ENCODE measurements at regions not wholly inside any gene's neighbourhood (a gene's known extent, or its start where the extent isn't known, plus 50 kb on each side); places are given as distances from the start of the nearest gene placed in this dataset.

DNA sequence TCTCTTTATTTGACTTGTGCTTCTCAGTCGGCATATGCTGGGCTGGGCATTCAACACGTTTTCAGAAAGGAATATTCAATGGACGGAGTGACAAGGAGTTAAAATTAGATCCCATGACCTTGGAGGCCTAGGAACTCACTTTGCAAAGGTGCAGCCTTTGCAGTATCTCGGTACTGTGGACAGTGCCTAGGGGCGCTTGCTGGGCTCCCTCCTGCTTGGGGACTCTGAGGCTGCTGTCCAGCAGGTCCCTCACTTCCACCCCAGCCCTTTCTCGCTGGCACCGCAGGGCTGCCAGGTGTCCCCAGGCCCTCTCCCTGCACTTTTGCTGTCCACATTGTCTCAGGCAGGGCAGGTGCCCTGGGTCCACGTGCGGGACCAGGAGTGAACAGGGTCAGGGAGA lies 255.5 kb upstream of the B3GAT1 start:
- no peak overlapping the region for H3K4me3 ChIP-seq
- no peaks in the 10 kb centered on the region for H3K9me3 ChIP-seq (replicated peaks in 1 of 3)
- H3K27me3 ChIP-seq, result peaks cover 10% of the 10 kb centered on the region
- no peaks in the 10 kb centered on the region for H3K4me1 ChIP-seq (replicated peaks in 1 of 2)
- intact Hi-C loops (cut with DNase I), result no loop called here
- no peaks in the 10 kb centered on the region for H3K36me3 ChIP-seq (replicated peaks in 1 of 2)
- H3K27ac ChIP-seq, result no peak overlapping the region
- whole genome bisulfite sequencing, 4 donors, result 48 to 64% (median 62%) methylated on average over 8 to 9 of the region's 9 CpGs
- no peak for DNase-seq
- TF ChIP-seq, protein P1, sequence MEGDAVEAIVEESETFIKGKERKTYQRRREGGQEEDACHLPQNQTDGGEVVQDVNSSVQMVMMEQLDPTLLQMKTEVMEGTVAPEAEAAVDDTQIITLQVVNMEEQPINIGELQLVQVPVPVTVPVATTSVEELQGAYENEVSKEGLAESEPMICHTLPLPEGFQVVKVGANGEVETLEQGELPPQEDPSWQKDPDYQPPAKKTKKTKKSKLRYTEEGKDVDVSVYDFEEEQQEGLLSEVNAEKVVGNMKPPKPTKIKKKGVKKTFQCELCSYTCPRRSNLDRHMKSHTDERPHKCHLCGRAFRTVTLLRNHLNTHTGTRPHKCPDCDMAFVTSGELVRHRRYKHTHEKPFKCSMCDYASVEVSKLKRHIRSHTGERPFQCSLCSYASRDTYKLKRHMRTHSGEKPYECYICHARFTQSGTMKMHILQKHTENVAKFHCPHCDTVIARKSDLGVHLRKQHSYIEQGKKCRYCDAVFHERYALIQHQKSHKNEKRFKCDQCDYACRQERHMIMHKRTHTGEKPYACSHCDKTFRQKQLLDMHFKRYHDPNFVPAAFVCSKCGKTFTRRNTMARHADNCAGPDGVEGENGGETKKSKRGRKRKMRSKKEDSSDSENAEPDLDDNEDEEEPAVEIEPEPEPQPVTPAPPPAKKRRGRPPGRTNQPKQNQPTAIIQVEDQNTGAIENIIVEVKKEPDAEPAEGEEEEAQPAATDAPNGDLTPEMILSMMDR (IDR thresholded peaks at IDR 0.05), result no peak
- no peak for TF ChIP-seq POLR2A (IDR thresholded peaks at IDR 0.05)

DNA sequence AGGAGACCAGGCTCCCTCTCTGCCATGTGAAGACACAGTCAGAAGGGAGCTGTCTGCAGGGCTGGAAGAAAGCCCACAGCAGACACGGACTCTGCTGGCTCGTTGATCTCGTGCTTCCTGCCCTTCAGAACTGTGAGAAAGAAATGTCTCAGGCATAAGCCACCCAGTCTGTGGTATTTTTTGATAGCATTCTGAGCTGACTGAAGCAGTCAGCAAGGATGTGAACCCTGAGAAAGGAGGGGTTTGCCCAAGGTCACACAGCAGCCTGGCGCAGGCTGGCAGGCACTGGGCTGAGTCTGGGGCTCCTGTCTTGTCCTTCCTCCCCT lies 255.1 kb upstream of the B3GAT1 start:
- no peak for TF ChIP-seq POLR2A (IDR thresholded peaks at IDR 0.05)
- TF ChIP-seq, protein P1 (IDR thresholded peaks at IDR 0.05), result no peak
- H3K36me3 ChIP-seq (replicated peaks in 1 of 2), result no peaks in the 10 kb centered on the region
- H3K9me3 ChIP-seq (replicated peaks in 1 of 3), result no peaks in the 10 kb centered on the region
- peaks cover 10% of the 10 kb centered on the region for H3K27me3 ChIP-seq
- H3K4me3 ChIP-seq, result no peak overlapping the region
- no peak overlapping the region for H3K27ac ChIP-seq
- intact Hi-C loops (cut with DNase I), result no loop called here
- no peak for DNase-seq
- H3K4me1 ChIP-seq (replicated peaks in 1 of 2), result no peaks in the 10 kb centered on the region
- 58 to 76% (median 67%) methylated on average over 4 of the region's 4 CpGs for WGBS, 4 donors

DNA sequence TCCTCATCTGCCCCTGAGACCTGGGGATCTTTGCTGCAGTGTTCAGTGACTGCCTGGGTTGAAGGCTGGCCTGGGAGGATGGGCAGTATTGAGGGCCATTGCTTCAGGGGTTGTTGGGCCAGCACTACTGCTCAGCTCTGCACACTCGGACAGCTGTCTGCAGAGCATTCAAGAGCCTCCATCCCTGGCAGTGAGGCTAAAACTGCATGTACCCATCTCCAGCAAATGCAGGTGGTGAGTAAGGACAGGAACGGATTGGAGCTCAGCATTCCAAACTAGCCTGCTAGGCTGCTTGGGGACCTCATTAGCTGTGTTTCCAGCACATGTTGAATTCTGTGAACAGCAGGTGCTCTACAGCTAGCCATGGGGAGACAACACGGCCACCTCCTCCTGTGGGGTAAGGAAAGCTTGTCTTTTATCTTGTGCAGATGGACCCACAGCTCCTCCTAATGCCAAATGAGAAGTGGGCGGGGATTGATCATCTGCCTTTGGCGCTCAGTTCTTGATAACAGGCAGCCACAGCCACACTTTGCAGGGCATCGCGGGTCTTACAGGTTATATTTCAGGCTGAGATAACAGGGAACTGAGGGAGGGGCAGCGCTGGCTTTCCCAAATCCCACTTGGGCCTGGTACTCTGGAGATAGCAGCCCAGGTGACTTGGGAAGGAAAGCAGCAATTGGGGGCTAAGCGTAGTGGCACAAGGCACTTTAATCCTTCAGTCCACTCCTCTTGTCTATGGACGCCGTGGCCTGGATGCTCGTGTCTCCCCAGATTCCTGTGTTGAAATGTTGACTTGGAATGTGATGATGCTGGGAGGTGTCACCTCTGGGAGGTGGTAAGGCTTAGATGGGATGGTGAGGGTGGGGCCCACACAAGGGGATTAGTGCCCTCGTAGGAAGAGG lies 254.5 kb upstream of the B3GAT1 start:
- peaks cover 10% of the 10 kb centered on the region for H3K27me3 ChIP-seq
- TF ChIP-seq, protein P1 (IDR thresholded peaks at IDR 0.05), result no peak
- TF ChIP-seq POLR2A (IDR thresholded peaks at IDR 0.05), result no peak
- DNase-seq, result peak in 2 of 7 donors; percentile 4 to 39
- H3K27ac ChIP-seq, result no peak overlapping the region
- whole genome bisulfite sequencing, 4 donors, result 81 to 86% (median 84%) methylated on average over 12 to 13 of the region's 13 CpGs
- intact Hi-C loops (cut with DNase I), result no loop called here
- no peaks in the 10 kb centered on the region for H3K9me3 ChIP-seq (replicated peaks in 1 of 3)
- no peaks in the 10 kb centered on the region for H3K4me1 ChIP-seq (replicated peaks in 1 of 2)
- no peaks in the 10 kb centered on the region for H3K36me3 ChIP-seq (replicated peaks in 1 of 2)
- H3K4me3 ChIP-seq, result no peak overlapping the region

DNA sequence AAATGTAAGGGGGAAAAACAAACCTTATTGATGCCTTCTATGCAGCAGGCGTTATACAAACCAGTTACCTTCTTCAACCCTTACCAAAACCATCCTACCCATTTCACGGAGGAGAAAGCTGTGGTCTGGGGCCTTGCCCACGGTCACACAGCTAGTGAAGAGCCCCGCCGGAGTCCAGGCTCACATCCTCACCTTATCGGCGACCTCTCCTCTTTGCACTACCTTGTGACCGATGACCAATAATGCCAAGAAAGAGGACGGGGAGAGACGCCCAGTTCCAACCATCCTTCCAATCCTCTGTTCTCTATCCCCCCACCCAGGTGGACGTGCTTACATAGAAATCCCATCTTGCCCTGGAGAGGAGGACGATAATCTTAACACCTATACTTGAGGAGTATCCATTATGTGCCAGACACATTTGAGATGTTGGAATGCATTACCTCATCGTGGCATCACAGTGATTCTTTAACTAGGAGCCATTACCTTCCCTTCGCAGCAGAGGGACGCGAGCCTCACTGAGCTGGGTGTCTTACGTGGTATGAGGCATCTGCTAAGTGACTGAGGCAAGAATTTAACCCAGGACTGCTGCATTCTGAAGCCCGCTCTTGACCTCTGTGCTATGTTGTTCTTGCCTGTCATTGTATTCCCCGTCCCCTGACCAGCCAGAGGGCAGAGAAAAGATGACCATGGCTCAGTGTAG lies 253.7 kb upstream of the B3GAT1 start:
- intact Hi-C loops (cut with DNase I), result no loop called here
- Histone ChIP-seq H3K27ac (no peak overlapping the region), H3K4me1 (replicated peaks in 1 of 2) (no peaks in the 10 kb centered on the region), H3K36me3 (replicated peaks in 1 of 2) (no peaks in the 10 kb centered on the region), H3K4me3 (no peak overlapping the region), H3K27me3 (peaks cover 10% of the 10 kb centered on the region), H3K9me3 (replicated peaks in 1 of 3) (no peaks in the 10 kb centered on the region)
- DNase-seq, result peak in 2 of 7 donors; percentile 3 to 33
- TF ChIP-seq, protein P1 (IDR thresholded peaks at IDR 0.05), result no peak
- TF ChIP-seq POLR2A (IDR thresholded peaks at IDR 0.05), result no peak
- WGBS, 4 donors, result 77 to 83% (median 80%) methylated on average over 19 of the region's 19 CpGs

Measured in adrenal gland (tissue), 9 donors.